ENCODE measurements at regions not wholly inside any gene's neighbourhood (a gene's known extent, or its start where the extent isn't known, plus 50 kb on each side); places are given as distances from the start of the nearest gene placed in this dataset.

GRCh38 chr21:28579986-28580550, 412.6 kb downstream of the LTN1 start:
- no peak for TF ChIP-seq POLR2A (IDR thresholded peaks at IDR 0.05)
- no peak for TF ChIP-seq CTCF (IDR thresholded peaks at IDR 0.05)
